CD4-positive, alpha-beta T cell treated with Interleukin-4 for 4 hours (primary cell): ENCODE measurements at regions not wholly inside any gene's neighbourhood (a gene's known extent, or its start where the extent isn't known, plus 50 kb on each side); places are given as distances from the start of the nearest gene placed in this dataset.
"Not testable (repeated sequence)": the region's sequence is repeated elsewhere in the genome, so short reads cannot be mapped to it uniquely, and the experiment has no call there.

Experiments used
- DNase-seq: peaks from one replicate; pipeline ENCODE4 v3.0.0-alpha.2; 2020

GRCh38 chrX:113287761-113288160 is 447.1 kb upstream of the AMOT start:
- no peak for DNase-seq

- DNase-seq: no peak
Observed at GRCh38 chrX:113275804-113276203, 435.2 kb upstream of the AMOT start.

DNA sequence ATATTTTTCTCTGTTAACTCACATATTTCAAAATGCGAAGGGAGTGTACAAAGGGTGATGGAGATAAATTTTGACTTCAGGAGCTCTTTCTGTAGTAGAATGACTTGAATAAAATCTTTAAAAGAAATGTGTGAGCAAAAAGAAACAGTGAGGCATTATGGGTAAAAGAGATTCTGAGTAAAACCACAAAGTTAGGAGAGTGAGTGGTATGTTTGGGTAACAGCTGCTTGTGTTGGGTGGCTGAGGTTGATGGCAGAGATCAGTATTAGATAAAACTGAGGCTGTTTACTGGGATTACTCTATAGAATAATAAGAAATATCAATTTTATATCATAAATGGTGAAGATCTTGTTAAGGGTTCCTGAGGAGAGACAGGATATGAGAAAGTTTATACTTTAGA is 434.2 kb upstream of the AMOT start:
- no peak for DNase-seq

DNA sequence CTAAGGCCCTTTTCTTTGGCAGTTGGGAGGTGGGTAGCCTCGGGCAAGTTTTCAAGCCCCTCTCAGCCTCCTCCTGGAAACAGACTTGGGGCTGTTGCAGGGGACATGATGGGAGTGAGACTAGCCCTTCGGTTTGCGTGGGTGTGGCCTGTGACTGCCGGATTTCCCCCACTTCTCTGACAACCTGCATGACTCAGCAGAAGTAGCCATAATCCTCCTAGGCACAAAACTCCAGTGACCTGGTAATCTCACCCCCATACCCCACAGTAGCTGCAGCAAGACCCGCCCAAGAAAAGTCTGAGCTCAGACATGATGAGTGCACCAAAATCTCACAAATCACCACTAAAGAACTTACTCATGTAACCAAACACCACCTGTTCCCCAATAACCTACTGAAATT is 433.7 kb upstream of the AMOT start:
- DNase-seq: no peak

GRCh38 chrX:113269203-113269602 is 428.6 kb upstream of the AMOT start:
- DNase-seq: no peak

DNA sequence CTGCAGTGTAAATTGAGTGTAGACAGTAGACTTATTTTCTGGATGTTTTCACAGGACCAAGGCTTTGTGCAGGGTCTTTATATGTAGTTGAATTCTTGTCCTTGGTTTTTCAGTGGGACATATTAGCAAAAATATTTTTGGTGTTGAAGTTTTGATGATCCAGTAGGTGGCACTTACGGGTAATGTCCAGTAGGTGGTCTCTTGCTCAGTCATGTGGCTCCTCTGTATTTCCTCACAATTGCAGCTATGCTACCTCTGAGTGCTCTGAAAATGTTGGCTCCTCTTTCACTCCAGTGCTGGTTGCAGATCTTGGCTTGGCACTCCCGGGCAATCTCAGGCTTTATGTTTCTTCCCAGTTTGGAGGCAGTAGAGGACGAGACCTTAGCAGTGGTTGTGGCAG is 419.8 kb upstream of the AMOT start:
- no peak for DNase-seq

GRCh38 chrX:113222305-113222704 is 381.7 kb upstream of the AMOT start:
- DNase-seq: no peak

DNA sequence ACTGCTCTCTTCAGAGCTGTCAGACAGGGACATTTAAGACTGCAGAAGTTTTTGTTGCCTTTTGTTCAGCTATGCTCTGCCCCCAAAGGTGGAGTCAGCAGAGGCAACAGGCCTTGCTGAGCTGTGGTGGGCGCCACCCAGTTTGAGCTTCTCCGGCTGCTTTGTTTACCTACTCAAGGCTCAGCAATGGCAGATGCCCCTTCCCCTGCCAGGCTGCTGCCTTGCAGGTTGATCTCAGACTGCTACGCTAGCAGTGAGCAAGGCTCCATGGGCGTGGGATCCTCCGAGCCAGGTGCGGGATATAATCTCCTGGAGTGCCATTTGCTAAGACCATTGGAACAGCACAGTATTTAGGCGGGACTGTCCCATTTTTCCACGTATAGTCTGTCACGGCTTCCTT is 371.4 kb upstream of the AMOT start:
- no peak for DNase-seq

DNA sequence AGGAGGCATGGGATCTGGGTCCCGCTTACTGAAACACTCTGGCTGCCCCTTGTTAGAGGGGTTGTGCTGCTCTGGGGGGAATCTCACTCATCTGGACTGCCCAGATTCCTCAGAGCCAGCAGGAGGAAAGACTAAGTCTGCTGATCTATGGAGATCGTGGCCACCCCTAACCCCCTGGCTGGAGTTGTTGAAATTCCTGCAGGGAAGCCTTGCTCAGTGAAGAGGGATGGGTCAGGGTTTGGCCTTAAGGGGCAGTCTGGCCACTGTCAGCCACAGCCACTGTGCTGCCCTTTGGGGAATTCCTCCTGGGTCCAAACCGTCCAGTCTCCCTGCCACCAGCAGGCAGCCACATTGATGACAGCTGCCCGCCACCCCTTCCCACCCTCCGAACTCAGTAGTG is 362.0 kb upstream of the AMOT start:
- DNase-seq: no peak

DNA sequence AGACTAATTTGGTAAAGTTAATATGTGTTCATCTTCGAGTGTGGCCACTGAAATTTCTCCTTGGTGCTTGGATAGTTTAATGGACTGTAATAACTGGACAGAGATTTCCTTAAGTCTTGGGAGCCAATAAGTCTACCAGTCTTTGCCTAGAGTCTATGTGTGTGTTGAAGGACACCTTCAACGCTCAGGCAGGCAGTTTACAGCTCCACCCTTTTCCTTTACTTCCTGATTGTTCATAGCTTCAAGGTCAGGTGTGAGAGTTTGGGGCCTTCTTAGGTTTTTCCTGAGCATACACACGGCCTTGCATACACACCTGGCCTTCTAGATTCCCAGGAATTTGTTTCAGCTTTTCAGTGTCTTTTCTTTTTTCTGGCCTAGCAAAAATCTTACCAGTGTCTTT is 355.3 kb upstream of the AMOT start:
- no peak for DNase-seq

- no peak for DNase-seq
Observed at GRCh38 chrX:113192418-113192817, 351.8 kb upstream of the AMOT start.

DNA sequence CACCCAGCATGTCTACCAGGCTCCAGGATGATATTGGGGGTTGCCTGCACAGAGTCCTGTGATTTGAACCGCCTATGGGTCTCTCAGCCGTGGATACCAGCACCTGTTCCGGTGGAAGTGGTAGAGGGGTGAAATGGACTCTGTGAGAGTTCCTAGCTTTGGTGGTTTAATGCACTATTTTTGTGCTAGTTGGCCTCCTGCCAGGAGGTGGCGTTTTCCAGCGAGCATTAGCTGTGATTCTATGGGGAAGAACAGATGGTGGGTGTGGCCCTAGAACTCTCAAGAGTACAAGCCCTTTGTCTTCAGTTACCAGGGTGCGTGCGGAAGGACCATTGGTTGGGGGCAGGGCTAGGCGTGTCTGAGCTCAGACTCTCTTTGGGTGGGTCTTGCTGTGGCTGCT is 316.9 kb upstream of the AMOT start:
- DNase-seq: no peak

DNA sequence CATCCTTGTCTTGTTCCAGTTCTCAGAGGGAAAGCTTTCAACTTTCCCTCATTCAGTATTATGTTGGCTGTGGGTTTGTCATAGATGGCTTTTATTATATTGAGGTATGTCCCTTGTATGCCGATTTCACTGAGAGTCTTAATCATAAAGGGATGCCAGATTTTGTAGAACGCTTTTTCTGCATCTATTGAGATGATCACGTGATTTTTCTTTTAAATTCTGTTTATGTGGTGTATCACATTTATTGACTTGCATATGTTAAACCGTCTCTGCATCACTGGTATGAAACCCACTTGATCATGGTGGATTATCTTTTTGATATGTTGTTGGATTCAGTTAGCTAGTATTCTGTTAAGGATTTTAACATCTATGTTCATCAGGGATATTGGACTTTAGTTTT is 313.7 kb upstream of the AMOT start:
- DNase-seq: not testable (repeated sequence)

GRCh38 chrX:113136836-113137235 is 296.2 kb upstream of the AMOT start:
- no peak for DNase-seq

DNA sequence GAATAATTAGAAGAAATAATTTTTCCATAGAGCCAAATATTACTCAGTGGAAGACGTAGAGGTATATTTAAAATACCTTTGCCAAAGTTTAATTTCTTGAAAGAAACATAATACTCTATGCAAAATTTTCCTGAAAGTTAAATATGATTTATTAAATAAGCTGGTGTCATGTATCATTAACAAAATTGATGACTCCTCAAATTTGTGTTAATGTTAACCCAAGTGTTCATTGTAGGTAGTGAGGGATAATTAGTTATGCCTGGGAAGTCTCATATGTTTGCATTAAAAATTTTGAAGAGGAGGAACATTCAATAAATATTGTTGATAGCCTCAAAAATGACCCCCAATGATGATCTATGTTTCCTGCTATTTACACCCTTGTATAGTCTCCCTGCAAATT is 292.7 kb upstream of the AMOT start:
- DNase-seq: no peak

GRCh38 chrX:113124693-113125092 is 284.1 kb upstream of the AMOT start:
- no peak for DNase-seq

- no peak for DNase-seq
Observed at GRCh38 chrX:113075521-113075920, 234.9 kb upstream of the AMOT start.

DNA sequence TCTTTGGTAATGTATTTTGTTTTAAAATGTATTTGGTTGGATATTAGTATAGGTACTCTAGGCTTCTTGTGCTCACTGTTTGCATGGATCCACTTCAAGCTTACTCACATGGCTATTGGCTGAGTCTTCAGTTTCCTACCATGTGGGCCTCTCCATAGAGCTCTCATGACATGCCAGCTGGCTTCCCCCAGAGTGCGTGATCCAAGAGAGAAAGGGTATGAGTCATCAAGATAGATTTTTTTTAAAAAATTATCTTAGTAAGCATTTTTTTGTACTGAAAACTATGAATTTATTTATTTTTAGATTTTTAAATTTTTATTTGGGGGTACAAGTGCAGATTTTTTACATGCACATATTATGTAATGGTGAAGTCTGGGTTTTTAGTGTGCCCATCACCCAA is 219.1 kb upstream of the AMOT start:
- DNase-seq: no peak

GRCh38 chrX:113058634-113059033 is 218.0 kb upstream of the AMOT start:
- no peak for DNase-seq

DNA sequence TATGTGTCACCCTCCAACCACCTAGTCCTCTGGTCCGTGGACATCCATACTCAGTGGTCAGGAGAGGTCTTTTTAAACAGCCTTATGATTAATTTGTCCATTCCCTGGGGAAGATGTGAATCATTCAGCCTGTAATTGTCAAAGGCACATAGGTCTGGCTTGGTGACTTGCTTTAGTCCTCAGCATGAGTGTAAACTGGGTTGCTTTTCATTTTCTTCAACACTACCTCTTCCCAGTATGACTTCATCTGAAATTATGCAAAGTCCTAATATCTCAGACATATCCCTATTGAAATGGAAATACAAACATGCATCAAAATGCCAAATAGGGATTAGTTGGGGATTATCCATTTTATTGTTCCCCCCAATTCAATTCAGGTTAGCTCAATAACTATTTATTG is 208.3 kb upstream of the AMOT start:
- DNase-seq: no peak

DNA sequence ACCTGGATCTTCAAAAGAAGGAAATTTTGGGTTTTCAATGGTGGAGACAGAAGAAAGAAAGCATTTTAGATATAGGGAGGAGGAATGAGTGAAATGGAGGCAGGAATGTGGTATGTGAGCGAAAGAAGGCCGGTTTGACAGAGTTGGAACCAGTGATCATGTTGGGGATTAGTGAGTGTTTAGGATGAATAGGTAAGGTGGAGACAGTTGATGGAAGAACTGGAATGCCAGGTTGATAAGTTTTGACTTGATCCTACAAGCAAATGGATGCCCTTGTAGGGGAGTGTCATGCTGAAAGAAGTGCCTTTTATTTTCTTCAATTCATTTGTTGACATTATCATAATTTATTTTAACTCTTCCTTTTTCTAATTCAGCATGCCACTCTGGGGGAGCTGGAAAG is 207.8 kb upstream of the AMOT start:
- no peak for DNase-seq

GRCh38 chrX:113033966-113034680 is 193.5 kb upstream of the AMOT start:
- no peak for DNase-seq

- DNase-seq: no peak
Observed at GRCh38 chrX:113019958-113020357, 179.3 kb upstream of the AMOT start.

- no peak for DNase-seq
Observed at GRCh38 chrX:113009837-113010236, 169.2 kb upstream of the AMOT start.

DNA sequence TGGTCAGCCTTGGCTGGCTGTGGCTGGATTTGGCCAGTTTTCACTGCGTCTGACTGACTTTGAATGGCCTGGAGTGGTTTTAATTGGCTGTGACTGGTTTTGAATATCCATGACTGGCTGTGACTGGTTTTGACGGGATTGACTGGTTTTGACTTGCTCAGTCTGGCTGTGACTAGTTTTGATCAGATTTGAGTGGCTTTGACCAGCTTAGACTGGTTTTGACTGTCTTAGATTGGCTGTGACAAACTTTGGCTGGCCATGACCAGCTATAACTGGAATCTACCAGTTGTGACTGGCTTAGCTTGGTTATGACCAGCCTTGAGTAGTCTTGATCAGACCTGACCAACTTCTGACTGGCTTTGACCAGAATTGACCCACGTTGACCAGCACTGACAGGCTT is 168.4 kb upstream of the AMOT start:
- DNase-seq: no peak

DNA sequence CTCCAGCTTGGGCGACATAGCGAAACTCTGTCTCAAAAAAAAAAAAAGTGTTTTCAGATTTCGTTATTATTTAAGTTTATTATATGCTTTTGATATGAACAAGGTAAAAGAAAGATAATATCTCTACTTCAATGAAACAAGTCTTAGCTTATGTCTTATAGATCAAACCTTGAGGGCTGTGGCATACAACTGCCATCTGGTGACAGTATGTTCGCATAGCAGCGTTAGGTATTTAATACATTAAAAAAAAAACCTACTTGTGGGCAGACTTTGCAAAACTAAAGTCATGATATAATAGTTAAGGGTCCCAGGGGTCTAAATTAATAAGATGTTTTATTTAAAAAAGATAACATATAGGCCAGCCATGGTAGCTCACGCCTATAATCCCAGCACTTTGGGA is 161.2 kb upstream of the AMOT start:
- no peak for DNase-seq
